Nephron (organoid): ENCODE measurements at regions not wholly inside any gene's neighbourhood (a gene's known extent, or its start where the extent isn't known, plus 50 kb on each side); places are given as distances from the start of the nearest gene placed in this dataset.

Experiments used
- H3K27ac Mint-ChIP-seq, 3 experiments: 2 replicates each; pipeline ENCODE4 v1.8.0; 2020; ENCODE audit warnings: mixed read lengths in 3 of 3, mild to moderate bottlenecking in 2 of 3, moderate library complexity in 1 of 3
- H3K27me3 Mint-ChIP-seq: 2 replicates; pipeline ENCODE4 v1.8.0; 2021; ENCODE audit warnings: low read depth, mild to moderate bottlenecking, moderate library complexity, mixed read lengths
- H3K36me3 Mint-ChIP-seq: 2 replicates; pipeline ENCODE4 v1.8.0; 2020; ENCODE audit warnings: low read depth, mixed read lengths
- H3K4me1 Mint-ChIP-seq: 2 replicates; pipeline ENCODE4 v1.8.0; 2020; ENCODE audit warnings: mixed read lengths
- H3K4me3 Mint-ChIP-seq, 3 experiments: 2 replicates each; pipeline ENCODE4 v1.8.0; 2020; ENCODE audit warnings: mild to moderate bottlenecking in 3 of 3, mixed read lengths in 3 of 3, moderate library complexity in 2 of 3
- H3K9me3 Mint-ChIP-seq: 2 replicates; pipeline ENCODE4 v1.8.0; 2020; ENCODE audit warnings: mixed read lengths
- CTCF ChIP-seq, 3 experiments: fragments of 200-600 bp; sonication (generic); IDR thresholded peaks; one replicate each; pipeline ENCODE4 v1.5.0; 2021; ENCODE audit warnings: antibody characterized with exemption in 3 of 3; ENCODE audit not compliant: unreplicated experiment in 3 of 3

DNA sequence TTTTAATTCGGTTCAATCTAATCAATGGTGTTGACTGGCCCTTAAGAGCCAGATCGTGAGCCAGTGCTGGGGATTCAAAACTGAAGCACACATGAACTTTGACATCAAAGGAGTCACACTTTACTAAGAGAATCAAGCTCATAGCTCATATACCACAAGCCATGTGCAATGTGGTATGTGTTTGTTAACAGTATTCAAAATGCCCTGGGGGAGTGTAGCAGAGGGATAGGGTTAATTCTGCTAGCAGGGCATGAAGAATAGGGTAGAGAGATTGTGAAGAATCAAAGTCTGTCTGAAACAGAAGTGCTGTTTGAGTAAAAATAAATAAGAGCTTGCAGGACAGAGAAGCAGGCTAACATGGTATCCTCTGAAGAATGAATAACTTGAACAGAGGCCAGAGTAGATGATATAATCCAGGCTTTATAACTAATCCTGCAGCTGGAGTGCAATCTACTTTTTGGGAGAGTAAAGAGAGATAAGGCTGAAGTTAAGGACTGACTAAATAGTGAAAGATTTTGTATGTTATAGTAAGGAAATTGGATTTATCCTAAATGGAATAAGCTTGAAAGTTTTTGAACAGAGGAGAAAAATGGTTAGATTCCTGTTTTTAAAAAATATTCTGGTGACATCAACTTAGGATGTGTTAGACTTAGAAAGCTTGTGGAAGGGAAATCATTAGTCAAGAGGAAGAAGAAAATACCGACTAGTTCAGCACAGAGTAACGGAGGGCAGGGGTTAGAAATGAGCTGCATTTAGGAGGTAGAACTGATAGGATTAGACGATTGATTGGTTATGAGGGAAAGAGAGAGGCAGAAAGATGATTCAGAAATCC, 292.0 kb downstream of the NFKBIZ start:
- no peak overlapping the region for H3K4me3 Mint-ChIP-seq
- H3K36me3 Mint-ChIP-seq, result no peaks in the 10 kb centered on the region
- H3K9me3 Mint-ChIP-seq, result no peaks in the 10 kb centered on the region
- no peaks in the 10 kb centered on the region for H3K27me3 Mint-ChIP-seq
- peaks cover 12% of the 10 kb centered on the region for H3K4me1 Mint-ChIP-seq
- no peak for TF ChIP-seq CTCF (IDR thresholded peaks at IDR 0.05; ENCODE audit: unreplicated experiment in 3 of 3)
- H3K27ac Mint-ChIP-seq, result peak overlapping the region; percentile 37 to 75 (median 38)

DNA sequence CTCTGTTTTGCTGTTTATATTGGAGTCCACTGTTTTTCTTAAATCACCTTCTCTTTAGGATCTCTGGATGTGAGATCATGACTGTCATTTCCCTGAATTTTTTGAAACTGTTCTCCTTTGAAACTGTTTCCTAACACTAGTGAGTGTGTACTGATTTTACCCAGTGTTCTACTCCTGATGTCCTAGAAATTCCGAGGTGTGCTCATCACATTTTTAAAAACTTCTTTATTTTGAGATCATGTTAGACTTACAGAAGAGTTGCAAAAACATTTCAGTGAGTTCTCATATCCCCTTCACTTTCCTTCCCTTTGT, 292.6 kb downstream of the NFKBIZ start:
- Mint-ChIP-seq H3K27me3 (no peaks in the 10 kb centered on the region), H3K9me3 (no peaks in the 10 kb centered on the region), H3K27ac (peak overlapping the region; percentile 37 to 75 (median 38)), H3K4me3 (no peak overlapping the region), H3K36me3 (no peaks in the 10 kb centered on the region), H3K4me1 (peaks cover 12% of the 10 kb centered on the region)
- no peak for TF ChIP-seq CTCF (IDR thresholded peaks at IDR 0.05; ENCODE audit: unreplicated experiment in 3 of 3)

- Mint-ChIP-seq H3K9me3 (peaks cover 1% of the 10 kb centered on the region), H3K27ac (peak overlapping the region; percentile 37 to 75 (median 38)), H3K4me3 (no peak overlapping the region), H3K27me3 (no peaks in the 10 kb centered on the region), H3K4me1 (peaks cover 12% of the 10 kb centered on the region), H3K36me3 (no peaks in the 10 kb centered on the region)
- no peak for TF ChIP-seq CTCF (IDR thresholded peaks at IDR 0.05; ENCODE audit: unreplicated experiment in 3 of 3)
Observed at GRCh38 chr3:102142379-102143060, 292.3 kb upstream of the ZPLD1 start.

- H3K27ac Mint-ChIP-seq, result no peak overlapping the region
- TF ChIP-seq CTCF (IDR thresholded peaks at IDR 0.05; ENCODE audit: unreplicated experiment in 3 of 3), result no peak
Observed at GRCh38 chr3:102143536-102143935, 291.3 kb upstream of the ZPLD1 start.

DNA sequence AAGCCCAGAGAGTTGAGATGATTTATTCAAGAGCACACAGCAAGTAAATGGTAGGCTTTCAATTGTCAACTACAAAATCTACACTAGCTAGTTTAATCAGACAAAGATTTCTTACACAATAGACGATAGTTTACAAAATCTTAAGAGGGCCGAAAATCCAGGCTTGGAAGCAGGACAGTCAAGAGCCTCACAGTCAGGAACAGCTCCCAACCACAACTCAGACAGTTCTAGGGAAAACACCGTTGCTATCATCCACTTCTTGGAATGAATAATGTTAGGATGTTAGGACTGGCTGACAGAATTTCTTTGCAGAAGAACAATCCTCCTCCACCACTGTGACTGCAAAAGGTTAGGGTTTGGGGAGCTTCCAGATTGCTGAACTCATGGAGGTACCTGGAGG, 290.8 kb upstream of the ZPLD1 start:
- no peaks in the 10 kb centered on the region for H3K36me3 Mint-ChIP-seq
- H3K4me3 Mint-ChIP-seq, result no peak overlapping the region
- peaks cover 12% of the 10 kb centered on the region for H3K4me1 Mint-ChIP-seq
- peaks cover 6% of the 10 kb centered on the region for H3K27me3 Mint-ChIP-seq
- no peak for TF ChIP-seq CTCF (IDR thresholded peaks at IDR 0.05; ENCODE audit: unreplicated experiment in 3 of 3)
- H3K27ac Mint-ChIP-seq, result no peak overlapping the region
- H3K9me3 Mint-ChIP-seq, result peaks cover 10% of the 10 kb centered on the region

More at GRCh38 chr3:102143536-102143935, 291.3 kb upstream of the ZPLD1 start:
- Mint-ChIP-seq H3K4me1 (peaks cover 12% of the 10 kb centered on the region), H3K27me3 (peaks cover under 1% of the 10 kb centered on the region), H3K9me3 (peaks cover 7% of the 10 kb centered on the region), H3K4me3 (no peak overlapping the region), H3K36me3 (no peaks in the 10 kb centered on the region)
